ENCODE measurements at regions not wholly inside any gene's neighbourhood (a gene's known extent, or its start where the extent isn't known, plus 50 kb on each side); places are given as distances from the start of the nearest gene placed in this dataset.

GRCh38 chr1:79815115-79815514 lies 808.6 kb upstream of the ADGRL4 start:
- intact Hi-C loops (cut with DNase I; ENCODE audit: low total_unique reads) = no loop called here
- TF ChIP-seq CTCF (IDR thresholded peaks at IDR 0.05) = no peak
- Histone ChIP-seq H3K4me1 (peaks cover 0 to 3% (median 0%) of the 10 kb centered on the region in 4 donors), H3K4me3 (no peak overlapping the region), H3K9me3 (no peaks in the 10 kb centered on the region), H3K27ac (no peak overlapping the region), H3K36me3 (no peaks in the 10 kb centered on the region), H3K27me3 (no peaks in the 10 kb centered on the region)
- no peak for DNase-seq

- Histone ChIP-seq H3K4me3 (no peak overlapping the region), H3K9me3 (peaks cover 0 to 3% (median 0%) of the 10 kb centered on the region in 3 donors), H3K27me3 (no peaks in the 10 kb centered on the region), H3K4me1 (peaks cover 0 to 3% (median 0%) of the 10 kb centered on the region in 4 donors), H3K36me3 (no peaks in the 10 kb centered on the region), H3K27ac (no peak overlapping the region)
- intact Hi-C loops (cut with DNase I; ENCODE audit: low total_unique reads) = no loop called here
- no peak for TF ChIP-seq CTCF (IDR thresholded peaks at IDR 0.05)
- DNase-seq = no peak
These were observed 804.6 kb upstream of the ADGRL4 start for GRCh38 chr1:79811173-79811572.

- H3K9me3 ChIP-seq = peaks cover 0 to 3% (median 0%) of the 10 kb centered on the region in 3 donors
- peaks cover 0 to 3% (median 0%) of the 10 kb centered on the region in 4 donors for H3K4me1 ChIP-seq
- intact Hi-C loops (cut with DNase I; ENCODE audit: low total_unique reads) = no loop called here
- H3K4me3 ChIP-seq = no peak overlapping the region
- no peak for DNase-seq
- no peak overlapping the region for H3K27ac ChIP-seq
- H3K36me3 ChIP-seq = no peaks in the 10 kb centered on the region
- TF ChIP-seq CTCF (IDR thresholded peaks at IDR 0.05) = no peak
- H3K27me3 ChIP-seq = no peaks in the 10 kb centered on the region
These were observed 802.4 kb upstream of the ADGRL4 start for GRCh38 chr1:79808816-79809475.

GRCh38 chr1:79807816-79808215 lies 801.3 kb upstream of the ADGRL4 start:
- Histone ChIP-seq H3K9me3 (peaks cover 0 to 3% (median 0%) of the 10 kb centered on the region in 3 donors), H3K4me3 (no peak overlapping the region), H3K4me1 (peaks cover 0 to 3% (median 0%) of the 10 kb centered on the region in 4 donors), H3K36me3 (no peaks in the 10 kb centered on the region), H3K27ac (no peak overlapping the region), H3K27me3 (no peaks in the 10 kb centered on the region)
- intact Hi-C loops (cut with DNase I; ENCODE audit: low total_unique reads) = no loop called here
- no peak for TF ChIP-seq CTCF (IDR thresholded peaks at IDR 0.05)
- no peak for DNase-seq

- Histone ChIP-seq H3K27me3 (no peaks in the 10 kb centered on the region), H3K4me3 (no peak overlapping the region), H3K27ac (no peak overlapping the region), H3K9me3 (no peaks in the 10 kb centered on the region), H3K4me1 (peaks cover 0 to 6% (median under 1%) of the 10 kb centered on the region in 4 donors), H3K36me3 (no peaks in the 10 kb centered on the region)
- DNase-seq = no peak
- intact Hi-C loops (cut with DNase I; ENCODE audit: low total_unique reads) = no loop called here
- TF ChIP-seq CTCF (IDR thresholded peaks at IDR 0.05) = no peak
These were observed 791.0 kb upstream of the ADGRL4 start for GRCh38 chr1:79797487-79797886.

All from tibial artery (tissue), 4 donors.